OCI-LY1 (cell line): ENCODE measurements at regions not wholly inside any gene's neighbourhood (a gene's known extent, or its start where the extent isn't known, plus 50 kb on each side); places are given as distances from the start of the nearest gene placed in this dataset.
"Not testable (repeated sequence)": the region's sequence is repeated elsewhere in the genome, so short reads cannot be mapped to it uniquely, and the experiment has no call there.

Experiments used
- H2AFZ ChIP-seq: fragments of 200-600 bp; sonication (generic), shearing (Covaris generic); 2 replicates; pipeline ENCODE4 v1.6.0; 2014; ENCODE audit warnings: antibody characterized with exemption, mild to moderate bottlenecking, low read length
- H3F3A ChIP-seq: fragments of 200-600 bp; sonication (generic), shearing (Covaris generic); 2 replicates; pipeline ENCODE4 v1.6.0; 2014; ENCODE audit warnings: mild to moderate bottlenecking, antibody characterized with exemption, low read length, moderate library complexity; ENCODE audit not compliant: insufficient read depth
- H3K27ac ChIP-seq: fragments of 200-600 bp; sonication (generic); 2 replicates; pipeline ENCODE4 v1.5.1; 2014; ENCODE audit warnings: low read length, mixed run types, mild to moderate bottlenecking, low read depth; ENCODE audit not compliant: poor library complexity, severe bottlenecking
- H3K27me3 ChIP-seq: fragments of 200-600 bp; sonication (generic); 2 replicates; pipeline ENCODE4 v1.6.0; 2014; ENCODE audit warnings: antibody characterized with exemption, mild to moderate bottlenecking, low read length, moderate library complexity; ENCODE audit not compliant: insufficient read depth
- H3K36me3 ChIP-seq: fragments of 200-600 bp; sonication (generic); 2 replicates; pipeline ENCODE4 v1.6.1; 2014; ENCODE audit warnings: mild to moderate bottlenecking, antibody characterized with exemption, low read length, moderate library complexity, mixed read lengths; ENCODE audit not compliant: insufficient read depth
- H3K4me1 ChIP-seq: fragments of 200-600 bp; sonication (generic); 2 replicates; pipeline ENCODE4 v1.5.1; 2014; ENCODE audit warnings: mild to moderate bottlenecking, low read length, moderate library complexity; ENCODE audit not compliant: insufficient read depth, severe bottlenecking
- H3K4me2 ChIP-seq: fragments of 200-600 bp; sonication (generic), shearing (Covaris generic); 2 replicates; pipeline ENCODE4 v1.6.1; 2014; ENCODE audit warnings: low read length
- H3K4me3 ChIP-seq: fragments of 200-600 bp; sonication (generic); 2 replicates; pipeline ENCODE4 v1.5.1; 2014; ENCODE audit warnings: low read length, low read depth, mild to moderate bottlenecking, mixed read lengths; ENCODE audit not compliant: poor library complexity, severe bottlenecking
- H3K79me2 ChIP-seq: fragments of 200-600 bp; shearing (Covaris generic); 2 replicates; pipeline ENCODE4 v1.6.1; 2016; ENCODE audit warnings: mixed run types, low read length, mixed read lengths; ENCODE audit not compliant: insufficient read depth
- H3K9ac ChIP-seq: fragments of 200-600 bp; sonication (generic), shearing (Covaris generic); 2 replicates; pipeline ENCODE4 v1.6.1; 2014; ENCODE audit warnings: mild to moderate bottlenecking, low read length, mixed read lengths
- H3K9me2 ChIP-seq: fragments of 200-600 bp; sonication (generic), shearing (Covaris generic); 2 replicates; pipeline ENCODE4 v1.6.1; 2014; ENCODE audit warnings: low read depth, mild to moderate bottlenecking, low read length, mixed read lengths
- H3K9me3 ChIP-seq: fragments of 200-600 bp; shearing (Covaris generic); 2 replicates; pipeline ENCODE4 v1.6.1; 2014; ENCODE audit warnings: low read length, mixed read lengths
- H4K20me1 ChIP-seq: fragments of 200-600 bp; sonication (generic), shearing (Covaris generic); 2 replicates; pipeline ENCODE4 v1.6.0; 2016; ENCODE audit warnings: mild to moderate bottlenecking, low read length; ENCODE audit not compliant: insufficient read depth
- CTCF ChIP-seq: fragments of 200-600 bp; sonication (generic), shearing (Covaris generic); IDR thresholded peaks from 2 replicates; pipeline ENCODE4 v1.5.1; 2017; ENCODE audit warnings: mild to moderate bottlenecking, antibody characterized with exemption, low read length, moderate library complexity, mixed read lengths
- EZH2 ChIP-seq: fragments of 200-600 bp; sonication (generic), shearing (Covaris generic); IDR thresholded peaks from 2 replicates; pipeline ENCODE4 v1.8.0; 2017; ENCODE audit warnings: borderline replicate concordance, mixed run types, mild to moderate bottlenecking, antibody characterized with exemption, low read length, moderate library complexity, mixed read lengths

- no peaks in the 10 kb centered on the region for H3K9me2 ChIP-seq
- H4K20me1 ChIP-seq: no peaks in the 10 kb centered on the region
- H3K79me2 ChIP-seq: no peaks in the 10 kb centered on the region
- no peak overlapping the region for H3K4me2 ChIP-seq
- no peaks in the 10 kb centered on the region for H3F3A ChIP-seq
- H3K9ac ChIP-seq: no peak overlapping the region
- H3K27ac ChIP-seq: no peak overlapping the region
- H3K4me1 ChIP-seq: peaks cover under 1% of the 10 kb centered on the region
- no peaks in the 10 kb centered on the region for H3K27me3 ChIP-seq
- H3K4me3 ChIP-seq: no peak overlapping the region
- no peak overlapping the region for H2AFZ ChIP-seq
- no peaks in the 10 kb centered on the region for H3K36me3 ChIP-seq
- TF ChIP-seq EZH2 (no peak), CTCF (no peak)
- no peaks in the 10 kb centered on the region for H3K9me3 ChIP-seq
These were observed 649.0 kb downstream of the CPS1 start for GRCh38 chr2:211205358-211205757.

- Histone ChIP-seq H3K79me2 (no peaks in the 10 kb centered on the region), H4K20me1 (no peaks in the 10 kb centered on the region)
- TF ChIP-seq CTCF: no peak
- TF ChIP-seq EZH2: no peak
These were observed 649.4 kb downstream of the CPS1 start for GRCh38 chr2:211205836-211206235.

DNA sequence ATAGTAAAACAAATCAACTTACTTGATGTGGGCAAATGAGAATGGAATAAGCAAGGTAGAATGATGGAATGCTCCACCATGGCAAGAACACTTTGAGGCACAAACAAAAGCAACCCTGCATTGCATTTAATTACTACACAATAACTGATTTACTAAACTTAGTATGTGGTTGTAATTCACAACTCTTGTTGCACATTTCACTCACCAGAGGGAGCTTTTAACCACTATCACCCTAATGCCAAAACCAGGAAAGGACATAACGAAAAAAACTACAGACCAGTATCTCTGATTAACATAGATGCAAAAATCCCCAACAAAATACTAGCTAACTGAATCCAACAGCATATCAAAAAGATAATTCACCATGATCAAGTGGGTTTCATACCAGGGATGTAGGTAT is 659.8 kb downstream of the CPS1 start:
- Histone ChIP-seq H3K27me3 (no peaks in the 10 kb centered on the region), H3K27ac (no peak overlapping the region), H3K9ac (no peak overlapping the region), H3K79me2 (no peaks in the 10 kb centered on the region), H2AFZ (no peak overlapping the region), H4K20me1 (no peaks in the 10 kb centered on the region), H3K4me1 (peaks cover 1% of the 10 kb centered on the region), H3F3A (no peaks in the 10 kb centered on the region), H3K36me3 (no peaks in the 10 kb centered on the region), H3K4me2 (no peak overlapping the region), H3K4me3 (no peak overlapping the region), H3K9me2 (no peaks in the 10 kb centered on the region), H3K9me3 (no peaks in the 10 kb centered on the region)
- TF ChIP-seq EZH2 (no peak), CTCF (peak; percentile 51; the same call in 1 of the 2 replicates)

More at GRCh38 chr2:211205836-211206235, 649.4 kb downstream of the CPS1 start:
- H3K4me1 ChIP-seq: peaks cover 5% of the 10 kb centered on the region
- no peaks in the 10 kb centered on the region for H3K9me2 ChIP-seq
- no peaks in the 10 kb centered on the region for H3K9me3 ChIP-seq
- no peaks in the 10 kb centered on the region for H3F3A ChIP-seq
- H3K9ac ChIP-seq: no peak overlapping the region
- H3K4me3 ChIP-seq: no peak overlapping the region
- H3K36me3 ChIP-seq: no peaks in the 10 kb centered on the region
- no peak overlapping the region for H3K4me2 ChIP-seq
- H2AFZ ChIP-seq: no peak overlapping the region
- no peaks in the 10 kb centered on the region for H3K27me3 ChIP-seq
- H3K27ac ChIP-seq: no peak overlapping the region

DNA sequence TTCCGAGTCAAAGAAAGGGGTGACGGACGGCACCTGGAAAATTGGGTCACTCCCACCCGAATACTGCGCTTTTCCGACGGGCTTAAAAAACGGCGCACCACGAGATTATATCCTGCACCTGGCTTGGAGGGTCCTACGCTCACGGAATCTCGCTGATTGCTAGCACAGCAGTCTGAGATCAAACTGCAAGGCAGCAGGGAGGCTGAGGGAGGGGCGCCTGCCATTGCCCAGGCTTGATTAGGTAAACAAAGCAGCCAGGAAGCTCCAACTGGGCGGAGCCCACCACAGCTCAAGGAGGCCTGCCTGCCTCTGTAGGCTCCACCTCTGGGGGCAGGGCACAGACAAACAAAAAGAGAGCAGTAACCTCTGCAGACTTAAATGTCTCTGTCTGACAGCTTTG is 663.1 kb downstream of the CPS1 start:
- not testable (repeated sequence) for H3K4me3 ChIP-seq, H3K4me1 ChIP-seq, H2AFZ ChIP-seq, H3K27ac ChIP-seq, H3K9me3 ChIP-seq, H4K20me1 ChIP-seq, H3K36me3 ChIP-seq, H3F3A ChIP-seq, H3K27me3 ChIP-seq, H3K4me2 ChIP-seq, H3K9me2 ChIP-seq, H3K79me2 ChIP-seq, H3K9ac ChIP-seq
